ENCODE measurements at regions not wholly inside any gene's neighbourhood (a gene's known extent, or its start where the extent isn't known, plus 50 kb on each side); places are given as distances from the start of the nearest gene placed in this dataset.

- DNase-seq, result peak; percentile 4
These were observed 122.0 kb upstream of the PUDP start for GRCh38 chrX:7269991-7270390.

- no peak for DNase-seq
These were observed 121.6 kb upstream of the PUDP start for GRCh38 chrX:7269589-7269988.

- peak; percentile 15 for DNase-seq
These were observed 118.3 kb upstream of the PUDP start for GRCh38 chrX:7266288-7266687.

GRCh38 chrX:7264399-7264798, 116.4 kb upstream of the PUDP start:
- no peak for DNase-seq

GRCh38 chrX:7263961-7264360, 116.0 kb upstream of the PUDP start:
- peak; percentile 3 for DNase-seq

- DNase-seq, result no peak
These were observed 115.4 kb upstream of the PUDP start for GRCh38 chrX:7263330-7263729.

GRCh38 chrX:7262551-7262950, 114.6 kb upstream of the PUDP start:
- no peak for DNase-seq

GRCh38 chrX:7261672-7262332, 113.8 kb upstream of the PUDP start:
- DNase-seq, result no peak

- no peak for DNase-seq
These were observed 106.2 kb upstream of the PUDP start for GRCh38 chrX:7254144-7254543.

- DNase-seq, result no peak
These were observed 105.6 kb upstream of the PUDP start for GRCh38 chrX:7253565-7253964.

GRCh38 chrX:7252013-7252610, 104.2 kb upstream of the PUDP start:
- no peak for DNase-seq

GRCh38 chrX:7247346-7247745, 99.4 kb upstream of the PUDP start:
- no peak for DNase-seq

GRCh38 chrX:7244405-7244804, 96.5 kb upstream of the PUDP start:
- no peak for DNase-seq

- DNase-seq, result no peak
These were observed 94.7 kb upstream of the PUDP start for GRCh38 chrX:7242613-7243012.

GRCh38 chrX:7240929-7241328, 93.0 kb upstream of the PUDP start:
- DNase-seq, result no peak

- no peak for DNase-seq
These were observed 87.1 kb upstream of the PUDP start for GRCh38 chrX:7235071-7235470.

- DNase-seq, result peak; percentile 1
These were observed 85.8 kb upstream of the PUDP start for GRCh38 chrX:7233580-7234406.

GRCh38 chrX:7228226-7228625, 80.3 kb upstream of the PUDP start:
- DNase-seq, result no peak

GRCh38 chrX:7225338-7225737, 77.4 kb upstream of the PUDP start:
- DNase-seq, result no peak

- no peak for DNase-seq
These were observed 75.3 kb upstream of the PUDP start for GRCh38 chrX:7223271-7223670.

- DNase-seq, result no peak
These were observed 72.2 kb upstream of the PUDP start for GRCh38 chrX:7220121-7220520.

GRCh38 chrX:7219153-7219705, 71.3 kb upstream of the PUDP start:
- no peak for DNase-seq

- DNase-seq, result no peak
These were observed 70.6 kb upstream of the PUDP start for GRCh38 chrX:7218321-7219152.
